Head of caudate nucleus (tissue), 42 donors: ENCODE measurements at regions not wholly inside any gene's neighbourhood (a gene's known extent, or its start where the extent isn't known, plus 50 kb on each side); places are given as distances from the start of the nearest gene placed in this dataset.

Experiments
- DNase-seq, 42 donors: peaks; one replicate each; pipeline versions ENCODE4 v3.0.0 to v3.0.0-alpha.2; 2020 to 2021; ENCODE audit warnings: mixed read lengths in 7 of 42
- intact Hi-C: fragments of 100-400 bp; cut with DNase I; formaldehyde crosslinking; loops from one replicate; pipeline ENCODE4 v1.15.0; 2022

- peak; percentile 39 to 92 (median 76) for DNase-seq
- intact Hi-C loops: no loop called here
These were observed 459.7 kb downstream of the SOX9 start for GRCh38 chr17:72580321-72581127.

GRCh38 chr17:72587156-72587555 is 466.3 kb downstream of the SOX9 start:
- intact Hi-C loops: no loop called here
- DNase-seq: no peak

- DNase-seq: peak in 1 of 42 donors; percentile 16
- intact Hi-C loops: no loop called here
These were observed 467.1 kb downstream of the SOX9 start for GRCh38 chr17:72587773-72588511.

GRCh38 chr17:72588561-72588960 is 467.7 kb downstream of the SOX9 start:
- DNase-seq: peak in 1 of 42 donors; percentile 14
- intact Hi-C loops: no loop called here

GRCh38 chr17:72588961-72589360 is 468.1 kb downstream of the SOX9 start:
- peak in 40 of 42 donors; percentile 43 to 91 (median 68) for DNase-seq
- intact Hi-C loops: no loop called here

- intact Hi-C loops: no loop called here
- peak in 1 of 42 donors; percentile 6 for DNase-seq
These were observed 469.6 kb downstream of the SOX9 start for GRCh38 chr17:72590382-72590781.

- DNase-seq: peak in 1 of 42 donors; percentile 17
- intact Hi-C loops: no loop called here
These were observed 470.1 kb downstream of the SOX9 start for GRCh38 chr17:72590882-72591281.

GRCh38 chr17:72591289-72592241 is 470.7 kb downstream of the SOX9 start:
- DNase-seq: peak in 30 of 42 donors; percentile 24 to 67 (median 44)
- intact Hi-C loops: no loop called here

- intact Hi-C loops: no loop called here
- peak; percentile 60 to 93 (median 85) for DNase-seq
These were observed 471.6 kb downstream of the SOX9 start for GRCh38 chr17:72592242-72592966.

- intact Hi-C loops: no loop called here
- DNase-seq: no peak
These were observed 472.1 kb downstream of the SOX9 start for GRCh38 chr17:72592967-72593325.

- no peak for DNase-seq
- intact Hi-C loops: no loop called here
These were observed 473.4 kb downstream of the SOX9 start for GRCh38 chr17:72594248-72594647.
